Large intestine (tissue), 3 donors: ENCODE measurements at regions not wholly inside any gene's neighbourhood (a gene's known extent, or its start where the extent isn't known, plus 50 kb on each side); places are given as distances from the start of the nearest gene placed in this dataset.
A peak's percentile ranks its signal among the peaks of the same experiment; 100 is the strongest.

ENCODE experiments used
- DNase-seq, 2 donors: peaks; one replicate each; pipeline versions ENCODE4 v3.0.0 to v3.0.0-alpha.2; 2013
- H3K27ac ChIP-seq: one replicate; pipeline ENCODE4 v1.5.1; 2013; ENCODE audit warnings: low read length
- H3K27me3 ChIP-seq: 2 replicates; pipeline ENCODE4 v1.6.1; 2013; ENCODE audit warnings: low read length; ENCODE audit not compliant: control insufficient read depth, insufficient read depth
- H3K36me3 ChIP-seq: 2 replicates; pipeline ENCODE4 v1.6.1; 2013; ENCODE audit warnings: low read length; ENCODE audit not compliant: control insufficient read depth, insufficient read depth
- H3K4me1 ChIP-seq: one replicate; pipeline ENCODE4 v1.6.1; 2013; ENCODE audit warnings: low read length; ENCODE audit not compliant: control insufficient read depth, insufficient read depth
- H3K4me3 ChIP-seq: one replicate; pipeline ENCODE4 v1.5.1; 2013; ENCODE audit warnings: low read length
- H3K9me3 ChIP-seq: one replicate; pipeline ENCODE4 v1.6.1; 2013; ENCODE audit warnings: mild to moderate bottlenecking, low read depth, low read length, moderate library complexity; ENCODE audit not compliant: control insufficient read depth
- WGBS: methylation state at CpG from one replicate; pipeline ENCODE4 v1.1.5; 2013; ENCODE audit warnings: low lambda C conversion rate; ENCODE audit not compliant: insufficient coverage; 5-methylcytosine and 5-hydroxymethylcytosine counted together

- DNase-seq: no peak
- H3K36me3 ChIP-seq: no peaks in the 10 kb centered on the region
- H3K4me3 ChIP-seq: no peak overlapping the region
- no CpG with 5 or more reads among the region's 10 CpGs for WGBS
- no peaks in the 10 kb centered on the region for H3K4me1 ChIP-seq
- H3K27me3 ChIP-seq: peaks cover 73% of the 10 kb centered on the region
- no peak overlapping the region for H3K27ac ChIP-seq
- H3K9me3 ChIP-seq: no peaks in the 10 kb centered on the region
Observed at GRCh38 chr11:43556612-43557375, 123.7 kb upstream of the HSD17B12 start.

GRCh38 chr11:43557553-43558110, 122.9 kb upstream of the HSD17B12 start:
- no peaks in the 10 kb centered on the region for H3K4me1 ChIP-seq
- WGBS: 0% methylated on average over 2 of the region's 13 CpGs
- no peaks in the 10 kb centered on the region for H3K36me3 ChIP-seq
- H3K9me3 ChIP-seq: no peaks in the 10 kb centered on the region
- peaks cover 73% of the 10 kb centered on the region for H3K27me3 ChIP-seq
- no peak for DNase-seq
- H3K27ac ChIP-seq: no peak overlapping the region
- H3K4me3 ChIP-seq: no peak overlapping the region

- Histone ChIP-seq H3K9me3 (no peaks in the 10 kb centered on the region), H3K36me3 (no peaks in the 10 kb centered on the region), H3K27me3 (peaks cover 74% of the 10 kb centered on the region), H3K4me1 (no peaks in the 10 kb centered on the region), H3K4me3 (no peak overlapping the region), H3K27ac (no peak overlapping the region)
- no peak for DNase-seq
- no CpG with 5 or more reads among the region's 5 CpGs for WGBS
Observed at GRCh38 chr11:43558146-43558545, 122.4 kb upstream of the HSD17B12 start.

GRCh38 chr11:43558556-43559127, 121.9 kb upstream of the HSD17B12 start:
- no peaks in the 10 kb centered on the region for H3K9me3 ChIP-seq
- WGBS: no CpG with 5 or more reads among the region's 8 CpGs
- H3K36me3 ChIP-seq: no peaks in the 10 kb centered on the region
- no peak overlapping the region for H3K27ac ChIP-seq
- no peak for DNase-seq
- peaks cover 69% of the 10 kb centered on the region for H3K27me3 ChIP-seq
- H3K4me1 ChIP-seq: no peaks in the 10 kb centered on the region
- H3K4me3 ChIP-seq: no peak overlapping the region

GRCh38 chr11:43561832-43562231, 118.7 kb upstream of the HSD17B12 start:
- Histone ChIP-seq H3K36me3 (no peaks in the 10 kb centered on the region), H3K4me1 (no peaks in the 10 kb centered on the region), H3K4me3 (no peak overlapping the region), H3K27me3 (peaks cover 40% of the 10 kb centered on the region), H3K9me3 (no peaks in the 10 kb centered on the region), H3K27ac (no peak overlapping the region)
- 100% methylated on average over 2 of the region's 3 CpGs for WGBS
- no peak for DNase-seq

GRCh38 chr11:43567396-43567975, 113.1 kb upstream of the HSD17B12 start:
- H3K4me1 ChIP-seq: no peaks in the 10 kb centered on the region
- H3K4me3 ChIP-seq: no peak overlapping the region
- H3K36me3 ChIP-seq: no peaks in the 10 kb centered on the region
- no peak overlapping the region for H3K27ac ChIP-seq
- DNase-seq: no peak
- H3K9me3 ChIP-seq: no peaks in the 10 kb centered on the region
- no CpG with 5 or more reads among the region's 5 CpGs for WGBS
- peaks cover 31% of the 10 kb centered on the region for H3K27me3 ChIP-seq

- no peak overlapping the region for H3K27ac ChIP-seq
- no peaks in the 10 kb centered on the region for H3K36me3 ChIP-seq
- no peak for DNase-seq
- no peaks in the 10 kb centered on the region for H3K4me1 ChIP-seq
- no peak overlapping the region for H3K4me3 ChIP-seq
- WGBS: no CpG with 5 or more reads among the region's 6 CpGs
- peaks cover 81% of the 10 kb centered on the region for H3K27me3 ChIP-seq
- peaks cover 2% of the 10 kb centered on the region for H3K9me3 ChIP-seq
Observed at GRCh38 chr11:43573233-43573632, 107.3 kb upstream of the HSD17B12 start.

- H3K27me3 ChIP-seq: peaks cover 83% of the 10 kb centered on the region
Observed at GRCh38 chr11:43573873-43574272, 106.7 kb upstream of the HSD17B12 start.

GRCh38 chr11:43574411-43574810, 106.1 kb upstream of the HSD17B12 start:
- no peak overlapping the region for H3K4me3 ChIP-seq
- no CpG with 5 or more reads among the region's 1 CpG for WGBS
- no peaks in the 10 kb centered on the region for H3K4me1 ChIP-seq
- peaks cover 86% of the 10 kb centered on the region for H3K27me3 ChIP-seq
- no peaks in the 10 kb centered on the region for H3K36me3 ChIP-seq
- peaks cover 2% of the 10 kb centered on the region for H3K9me3 ChIP-seq
- no peak overlapping the region for H3K27ac ChIP-seq
- DNase-seq: no peak

More at GRCh38 chr11:43573873-43574272, 106.7 kb upstream of the HSD17B12 start:
- peaks cover 2% of the 10 kb centered on the region for H3K9me3 ChIP-seq
- H3K36me3 ChIP-seq: no peaks in the 10 kb centered on the region
- no peak for DNase-seq
- H3K4me3 ChIP-seq: no peak overlapping the region
- H3K27ac ChIP-seq: no peak overlapping the region
- WGBS: no CpG with 5 or more reads among the region's 5 CpGs
- H3K4me1 ChIP-seq: no peaks in the 10 kb centered on the region

- peak; percentile 41 to 53 for DNase-seq
- H3K4me3 ChIP-seq: peak overlapping the region; percentile 24
- peaks cover 2% of the 10 kb centered on the region for H3K9me3 ChIP-seq
- H3K36me3 ChIP-seq: no peaks in the 10 kb centered on the region
- H3K27ac ChIP-seq: peak overlapping the region; percentile 13
- H3K4me1 ChIP-seq: peaks cover 3% of the 10 kb centered on the region
- H3K27me3 ChIP-seq: peaks cover 91% of the 10 kb centered on the region
- WGBS: no CpG with 5 or more reads among the region's 50 CpGs
Observed at GRCh38 chr11:43574949-43575912, 105.3 kb upstream of the HSD17B12 start.
